PFSK-1 (cell line): ENCODE measurements at regions not wholly inside any gene's neighbourhood (a gene's known extent, or its start where the extent isn't known, plus 50 kb on each side); places are given as distances from the start of the nearest gene placed in this dataset.

ENCODE experiments used
- FOXP2 ChIP-seq: optimal IDR thresholded peaks from 2 replicates; pipeline ENCODE3; 2011; ENCODE audit warnings: borderline replicate concordance, control low read depth, inconsistent platforms; ENCODE audit not compliant: insufficient read depth; ENCODE audit errors: extremely low read length, extremely low read depth
- POLR2AphosphoS5 ChIP-seq: IDR thresholded peaks from 2 replicates; pipeline ENCODE4 v1.6.1; 2012; ENCODE audit warnings: low read depth, mild to moderate bottlenecking, control low read depth, low read length, moderate library complexity
- REST ChIP-seq, 2 experiments: IDR thresholded peaks; 2 replicates each; pipeline versions ENCODE4 v1.6.1 to v1.8.0; 2011 to 2012; ENCODE audit warnings: low read depth in 2 of 2, low read length in 2 of 2, control low read depth in 1 of 2, inconsistent platforms in 1 of 2, mild to moderate bottlenecking in 1 of 2, moderate library complexity in 1 of 2; ENCODE audit not compliant: insufficient read depth in 1 of 2
- SIN3A ChIP-seq: IDR thresholded peaks from 2 replicates; pipeline ENCODE4 v1.6.1; 2012; ENCODE audit warnings: mild to moderate bottlenecking, low read length, moderate library complexity, borderline replicate concordance; ENCODE audit not compliant: insufficient read depth
- TAF1 ChIP-seq: IDR thresholded peaks from 2 replicates; pipeline ENCODE4 v1.6.1; 2012; ENCODE audit warnings: low read length, control low read depth, borderline replicate concordance; ENCODE audit not compliant: insufficient read depth

GRCh38 chr5:174427304-174427703 is 297.1 kb upstream of the MSX2 start:
- TF ChIP-seq REST (IDR thresholded peaks at IDR 0.05; ENCODE audit: insufficient read depth in 1 of 2, low read depth in 2 of 2, low read length in 2 of 2) (no peak), POLR2AphosphoS5 (no peak), FOXP2 (no peak), TAF1 (no peak), SIN3A (no peak)
